ENCODE measurements at regions not wholly inside any gene's neighbourhood (a gene's known extent, or its start where the extent isn't known, plus 50 kb on each side); places are given as distances from the start of the nearest gene placed in this dataset.

GRCh38 chr11:15835788-15836411 lies 520.4 kb downstream of the SOX6 start:
- Histone ChIP-seq H3K27ac (ENCODE audit: insufficient read length, low read depth, low read length) (no peak overlapping the region), H3K56ac (ENCODE audit: insufficient read length, low read depth, low read length) (no peak overlapping the region), H3K4me1 (ENCODE audit: insufficient read depth, low read length) (no peaks in the 10 kb centered on the region; the same call in 1 of the 2 replicates), H2BK20ac (ENCODE audit: low read depth, low read length, poor library complexity, severe bottlenecking) (no peak overlapping the region), H2BK12ac (ENCODE audit: insufficient read length, low read depth, low read length) (no peak overlapping the region), H2AFZ (ENCODE audit: low read length) (no peak overlapping the region), H4K20me1 (ENCODE audit: control insufficient read depth, insufficient read depth, insufficient read length) (no peaks in the 10 kb centered on the region), H3K79me1 (ENCODE audit: insufficient read depth, low read depth, low read length, poor library complexity, severe bottlenecking) (no peaks in the 10 kb centered on the region), H3K23me2 (ENCODE audit: insufficient read length, low read depth, low read length, poor library complexity, severe bottlenecking) (no peaks in the 10 kb centered on the region), H2BK5ac (ENCODE audit: insufficient read length, low read length) (no peak overlapping the region), H3K9me3 (ENCODE audit: control insufficient read depth, low read depth, low read length) (no peaks in the 10 kb centered on the region), H3K14ac (ENCODE audit: insufficient read depth, low read length) (no peak overlapping the region), H3K18ac (ENCODE audit: insufficient read length, low read depth, low read length) (no peak overlapping the region), H3T11ph (ENCODE audit: low read length) (no peak overlapping the region), H3K79me2 (ENCODE audit: insufficient read depth, low read length) (peaks cover 3% of the 10 kb centered on the region; the same call in 1 of the 2 replicates), H2BK120ac (ENCODE audit: low read depth, low read length, poor library complexity, severe bottlenecking) (no peak overlapping the region), H3K4ac (ENCODE audit: low read depth, low read length) (no peak overlapping the region), H3K9ac (ENCODE audit: extremely low read depth, insufficient read length, low read length) (no peak overlapping the region), H4K5ac (ENCODE audit: insufficient read length, low read depth, low read length) (no peak overlapping the region), H3K4me2 (ENCODE audit: insufficient read depth, insufficient read length, low read length) (no peak overlapping the region), H3K27me3 (ENCODE audit: insufficient read depth, low read length) (no peaks in the 10 kb centered on the region), H4K8ac (replicated peaks; ENCODE audit: insufficient read length, low read depth, low read length) (no peak overlapping the region), H3K23ac (ENCODE audit: insufficient read length, low read depth, low read length) (no peak overlapping the region), H2AK5ac (ENCODE audit: insufficient read length, low read length) (no peak overlapping the region), H2BK15ac (ENCODE audit: low read depth, low read length) (no peak overlapping the region), H4K91ac (ENCODE audit: insufficient read length, low read depth, low read length) (no peak overlapping the region)
- no peak for DNase-seq
- WGBS (ENCODE audit: extremely low coverage, insufficient read length, low lambda C conversion rate), result no CpG with 5 or more reads among the region's 7 CpGs
- H3K4me1 Mint-ChIP-seq, result no peaks in the 10 kb centered on the region; a peak in 1 of 4 replicates
- H3K36me3 Mint-ChIP-seq (ENCODE audit: insufficient read depth in 1 of 3, low read depth in 3 of 3), result no peaks in the 10 kb centered on the region
- no peak for TF ChIP-seq CTCF (conservative IDR thresholded peaks at IDR 0.05)
- no peak overlapping the region for H3K4me3 Mint-ChIP-seq
- H3K27me3 Mint-ChIP-seq (ENCODE audit: low read depth), result peaks cover 9% of the 10 kb centered on the region
- H3K27ac Mint-ChIP-seq, result no peak overlapping the region
- no peaks in the 10 kb centered on the region for H3K9me3 Mint-ChIP-seq

All from H9 (cell line).